GM12874 (cell line): ENCODE measurements at regions not wholly inside any gene's neighbourhood (a gene's known extent, or its start where the extent isn't known, plus 50 kb on each side); places are given as distances from the start of the nearest gene placed in this dataset.

Source experiments
- TF ChIP-seq, protein P1 (sequence below): IDR thresholded peaks from 2 replicates; pipeline ENCODE4 v1.5.1; 2011; ENCODE audit warnings: low read depth, mild to moderate bottlenecking, control low read depth, low read length, moderate library complexity; ENCODE audit not compliant: insufficient read depth

DNA sequence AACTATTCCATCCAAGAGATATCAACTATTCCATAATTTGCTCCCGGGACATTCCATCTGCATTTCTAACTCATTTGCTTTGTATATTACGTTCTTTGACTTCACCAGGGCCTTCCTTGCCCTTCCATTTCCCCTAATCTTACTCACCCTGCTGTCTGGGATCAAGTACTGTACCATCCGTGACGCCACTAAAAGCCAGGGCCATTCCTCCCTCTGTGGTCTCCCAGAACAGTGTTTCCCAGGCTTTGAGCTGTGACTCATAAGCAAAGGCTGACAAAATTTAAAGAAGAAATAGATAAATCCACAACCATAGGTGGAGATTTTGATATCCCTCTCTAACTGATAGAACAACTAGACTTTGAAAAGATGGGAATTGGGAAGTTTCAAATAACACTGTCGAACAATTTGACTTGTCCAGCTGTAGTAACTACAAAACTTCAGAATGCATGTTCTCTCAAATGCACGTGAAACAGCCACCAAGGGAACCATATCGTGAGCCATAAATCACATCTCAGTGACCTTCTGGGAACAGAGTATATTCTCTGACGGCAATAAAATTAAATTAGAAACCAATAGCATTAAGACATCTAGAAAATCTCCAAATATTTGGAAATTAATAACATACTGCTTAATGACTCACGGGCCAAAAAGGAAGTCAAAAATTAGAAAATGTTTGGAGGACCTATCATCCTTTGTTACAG, 501.0 kb downstream of the SETD4 start:
- TF ChIP-seq, protein P1, sequence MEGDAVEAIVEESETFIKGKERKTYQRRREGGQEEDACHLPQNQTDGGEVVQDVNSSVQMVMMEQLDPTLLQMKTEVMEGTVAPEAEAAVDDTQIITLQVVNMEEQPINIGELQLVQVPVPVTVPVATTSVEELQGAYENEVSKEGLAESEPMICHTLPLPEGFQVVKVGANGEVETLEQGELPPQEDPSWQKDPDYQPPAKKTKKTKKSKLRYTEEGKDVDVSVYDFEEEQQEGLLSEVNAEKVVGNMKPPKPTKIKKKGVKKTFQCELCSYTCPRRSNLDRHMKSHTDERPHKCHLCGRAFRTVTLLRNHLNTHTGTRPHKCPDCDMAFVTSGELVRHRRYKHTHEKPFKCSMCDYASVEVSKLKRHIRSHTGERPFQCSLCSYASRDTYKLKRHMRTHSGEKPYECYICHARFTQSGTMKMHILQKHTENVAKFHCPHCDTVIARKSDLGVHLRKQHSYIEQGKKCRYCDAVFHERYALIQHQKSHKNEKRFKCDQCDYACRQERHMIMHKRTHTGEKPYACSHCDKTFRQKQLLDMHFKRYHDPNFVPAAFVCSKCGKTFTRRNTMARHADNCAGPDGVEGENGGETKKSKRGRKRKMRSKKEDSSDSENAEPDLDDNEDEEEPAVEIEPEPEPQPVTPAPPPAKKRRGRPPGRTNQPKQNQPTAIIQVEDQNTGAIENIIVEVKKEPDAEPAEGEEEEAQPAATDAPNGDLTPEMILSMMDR, result no peak

DNA sequence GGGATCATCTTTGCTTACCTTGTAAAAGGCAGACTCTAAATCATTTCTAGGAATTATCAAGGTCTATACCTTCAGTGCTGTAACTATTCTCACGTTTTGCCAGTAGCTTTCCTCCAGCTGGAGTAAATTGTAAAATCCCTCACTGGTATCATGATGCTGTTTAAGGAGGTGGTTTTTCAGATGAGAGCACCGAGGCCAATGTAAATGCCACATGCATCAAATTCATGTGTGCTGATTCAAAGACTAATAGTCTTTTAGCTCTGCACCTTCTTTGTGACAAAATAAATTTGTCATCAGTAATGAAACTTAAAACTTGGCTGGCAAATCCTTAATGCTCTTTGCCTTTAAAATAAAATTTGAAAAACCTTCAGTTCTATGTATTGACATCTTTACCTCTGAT, 503.8 kb downstream of the SETD4 start:
- TF ChIP-seq, protein P1, result no peak

DNA sequence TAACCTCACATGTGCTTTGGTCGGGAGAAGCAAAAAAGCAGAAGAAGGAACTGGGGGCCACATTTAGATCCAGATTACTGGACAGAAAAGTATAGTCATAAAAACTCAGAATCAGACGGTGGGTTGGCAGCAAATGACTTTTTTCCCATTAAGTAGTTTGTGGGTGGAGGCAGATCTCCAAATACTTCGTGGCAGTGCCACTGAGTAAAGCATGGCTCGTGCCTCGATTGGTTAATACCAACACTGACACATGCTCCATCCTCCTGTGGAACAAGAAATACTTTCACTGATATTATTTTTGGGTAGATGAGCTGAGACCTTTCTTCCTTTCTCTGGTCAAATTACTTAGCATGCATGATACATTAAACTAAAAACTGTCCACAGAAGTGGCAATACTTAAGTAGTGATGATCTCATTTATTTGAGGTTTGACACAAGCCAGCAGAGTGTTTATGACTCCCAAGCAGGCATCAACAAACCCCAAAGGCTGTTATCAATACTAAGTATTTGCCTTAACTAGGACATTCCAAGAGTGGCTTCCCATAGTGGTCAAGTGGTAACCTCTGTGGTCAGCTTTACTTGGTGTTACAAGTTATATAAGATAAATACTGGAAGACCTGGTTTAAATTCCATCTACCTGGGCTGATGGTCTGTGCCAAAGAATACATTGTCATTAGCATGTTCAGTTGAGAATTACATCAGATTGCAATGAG, 500.0 kb upstream of the RUNX1 start:
- TF ChIP-seq, protein P1, result no peak

DNA sequence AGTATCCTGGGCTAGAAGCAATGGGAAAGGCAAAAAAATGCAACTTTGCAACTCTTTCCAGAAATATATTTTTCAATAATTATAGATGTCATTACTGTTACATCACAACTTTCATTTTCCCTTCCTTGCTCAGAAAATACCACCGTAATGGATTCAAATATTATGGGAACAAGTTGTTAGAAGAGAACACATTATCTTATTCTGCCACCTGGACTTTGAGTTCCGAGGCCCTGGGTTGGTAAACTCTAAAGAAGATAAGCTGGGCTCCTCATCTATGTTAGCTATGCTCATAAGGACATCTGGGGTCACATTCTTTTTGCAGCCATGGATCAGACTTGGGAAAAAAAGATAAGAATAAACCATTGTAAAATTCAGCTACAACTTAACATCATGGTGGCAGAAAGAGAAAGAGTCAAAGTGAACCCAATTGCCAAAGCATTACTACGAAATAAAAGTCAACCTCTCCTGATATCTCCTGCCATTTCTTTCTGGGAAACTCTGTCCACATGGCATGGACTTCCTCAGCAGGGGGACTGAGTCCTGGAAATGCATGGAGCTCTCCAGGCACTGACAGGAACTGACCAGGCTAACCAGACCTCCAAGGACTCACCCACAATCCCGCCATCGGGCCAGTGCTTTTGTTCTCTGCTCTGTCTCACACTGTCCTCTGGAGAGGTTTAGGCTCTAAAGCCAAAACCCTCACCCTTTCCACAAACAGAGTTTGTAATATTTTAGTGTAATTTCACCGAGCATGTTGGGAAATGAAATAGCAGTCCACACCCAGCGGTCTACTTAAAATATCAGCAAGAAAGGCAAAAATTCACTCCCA, 499.1 kb upstream of the RUNX1 start:
- TF ChIP-seq, protein P1, result no peak

DNA sequence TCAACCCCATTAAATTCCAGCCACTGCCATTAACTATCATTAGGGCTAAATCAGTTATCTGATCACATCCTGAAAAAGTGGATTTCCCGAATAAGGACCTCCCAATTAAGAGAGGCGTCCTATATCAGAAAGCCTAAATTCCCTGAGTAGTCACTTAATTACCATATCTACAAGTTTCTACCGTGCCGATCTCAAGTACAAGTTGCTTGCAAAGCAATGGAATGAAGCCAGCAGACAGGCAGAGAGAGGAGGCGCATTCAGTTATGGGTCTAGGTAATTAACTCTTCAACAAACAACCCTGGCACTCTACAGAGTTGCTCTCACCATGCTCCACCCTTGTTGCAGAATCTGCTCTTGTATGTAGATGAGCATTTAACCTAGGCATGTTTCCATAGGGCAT, 494.6 kb upstream of the RUNX1 start:
- TF ChIP-seq, protein P1, result no peak

DNA sequence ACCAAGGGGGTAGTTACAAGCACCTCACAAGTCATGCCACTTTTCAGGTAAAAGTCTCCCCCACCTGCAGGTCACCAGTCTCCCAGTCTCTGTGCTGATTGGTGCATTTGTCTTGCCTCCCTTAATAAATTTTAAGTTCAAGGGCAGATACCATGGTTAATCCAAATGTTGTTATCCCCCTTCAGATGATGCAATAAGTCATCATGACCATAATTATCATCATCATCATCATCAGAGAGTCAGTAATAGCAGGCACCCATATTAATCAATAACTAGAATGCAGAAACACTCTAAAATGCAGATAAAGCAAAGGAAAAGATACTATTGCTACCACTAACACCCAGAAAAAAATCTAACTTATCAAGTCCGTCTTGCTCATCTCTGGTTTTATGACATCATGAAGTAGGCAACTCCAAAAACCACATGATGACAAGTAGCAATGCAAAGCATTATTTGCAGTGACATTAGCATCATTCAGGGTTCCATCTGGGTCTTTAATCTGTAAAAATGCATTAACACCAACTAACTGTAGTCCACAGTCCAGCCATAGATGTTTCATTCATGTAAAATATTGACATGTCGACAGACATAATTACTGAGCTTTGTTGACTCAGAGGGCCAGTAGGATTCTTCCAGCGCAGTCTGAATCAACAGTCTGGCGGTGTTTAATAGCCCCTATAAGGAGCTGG, 492.0 kb upstream of the RUNX1 start:
- TF ChIP-seq, protein P1, result no peak

DNA sequence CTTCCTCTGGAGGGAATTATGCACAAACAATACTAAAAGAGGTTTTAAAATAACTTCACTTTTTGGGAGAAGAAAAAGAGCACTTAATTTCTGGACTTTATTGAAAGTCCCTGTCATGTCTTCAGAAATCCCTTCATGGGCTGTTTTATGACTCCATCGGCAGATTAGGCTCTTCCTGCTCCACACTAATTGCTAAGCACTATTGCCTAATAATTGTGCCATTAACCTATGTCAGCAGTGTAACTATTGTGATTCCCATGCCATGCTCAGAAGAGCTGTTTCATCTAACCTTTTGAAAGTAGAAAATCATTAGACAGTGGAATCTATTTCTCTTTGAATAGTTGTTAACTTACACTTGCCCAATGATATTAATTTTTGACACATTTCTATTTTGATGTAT, 489.3 kb upstream of the RUNX1 start:
- TF ChIP-seq, protein P1, result no peak
